Middle frontal gyrus (tissue), 1 donor: ENCODE measurements at regions not wholly inside any gene's neighbourhood (a gene's known extent, or its start where the extent isn't known, plus 50 kb on each side); places are given as distances from the start of the nearest gene placed in this dataset.
A peak's percentile ranks its signal among the peaks of the same experiment; 100 is the strongest.

Experiments used
- DNase-seq: peaks from one replicate; pipeline ENCODE4 v3.0.0-alpha.2; 2015; ENCODE audit warnings: low spot score; ENCODE audit errors: extremely low spot score

DNA sequence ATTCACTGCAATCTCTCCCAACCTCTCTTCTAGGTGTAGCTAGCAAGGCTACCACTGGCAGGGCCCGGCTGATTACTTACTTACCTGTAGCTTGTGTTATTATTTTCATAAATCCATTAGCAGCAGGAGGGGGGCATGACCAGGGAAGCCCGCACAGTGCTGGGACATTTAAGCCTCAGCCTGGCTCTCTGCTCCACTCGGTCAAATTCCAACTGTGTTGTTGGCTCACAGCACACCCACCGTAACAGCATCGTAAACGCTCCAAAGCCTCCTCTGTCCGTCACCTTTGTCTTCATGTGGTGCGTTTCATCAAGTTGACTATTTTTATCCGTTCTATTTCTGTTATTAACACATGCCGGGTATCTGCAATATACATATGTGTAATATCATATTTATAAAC, 264.7 kb downstream of the NSG2 start:
- no peak for DNase-seq

DNA sequence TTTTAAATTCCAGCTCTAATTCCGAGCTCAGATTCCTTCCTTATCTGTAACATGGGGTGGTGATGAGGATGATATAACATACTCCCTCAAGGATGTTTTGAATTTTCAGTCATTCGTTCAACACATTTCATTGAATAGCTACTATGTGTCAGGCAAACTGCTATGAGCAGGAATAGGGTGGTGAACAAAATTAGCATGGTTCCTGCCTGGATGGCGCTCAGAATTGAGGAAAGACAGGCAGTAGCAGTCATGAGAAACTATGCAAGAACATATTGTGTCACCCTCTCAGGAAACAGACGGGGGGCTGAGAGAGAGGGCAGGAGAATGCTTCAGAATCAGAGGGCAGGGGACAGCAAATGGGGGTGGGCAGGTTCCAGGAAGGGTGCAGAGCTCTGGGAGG, 265.2 kb downstream of the NSG2 start:
- no peak for DNase-seq

DNA sequence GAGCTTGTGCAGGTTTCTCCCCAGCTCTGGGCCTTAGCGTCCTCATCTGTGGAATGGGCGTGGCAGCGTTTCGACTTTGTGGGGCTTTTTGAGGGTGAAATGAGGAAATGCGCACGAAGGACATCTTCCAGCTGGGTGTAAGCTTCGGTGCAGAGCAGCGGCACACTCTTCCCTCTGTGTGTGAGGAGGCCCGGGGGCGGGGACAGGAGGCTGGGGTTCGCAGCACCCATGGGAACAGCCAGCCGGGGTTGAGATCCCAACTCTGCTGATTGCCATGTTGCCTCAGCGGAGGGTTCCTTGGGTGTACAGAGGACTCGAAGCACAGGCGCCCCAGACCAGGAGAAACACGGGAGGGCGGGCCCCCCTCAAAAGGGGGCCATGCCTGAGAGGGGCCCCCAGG, 265.6 kb downstream of the NSG2 start:
- DNase-seq: no peak

DNA sequence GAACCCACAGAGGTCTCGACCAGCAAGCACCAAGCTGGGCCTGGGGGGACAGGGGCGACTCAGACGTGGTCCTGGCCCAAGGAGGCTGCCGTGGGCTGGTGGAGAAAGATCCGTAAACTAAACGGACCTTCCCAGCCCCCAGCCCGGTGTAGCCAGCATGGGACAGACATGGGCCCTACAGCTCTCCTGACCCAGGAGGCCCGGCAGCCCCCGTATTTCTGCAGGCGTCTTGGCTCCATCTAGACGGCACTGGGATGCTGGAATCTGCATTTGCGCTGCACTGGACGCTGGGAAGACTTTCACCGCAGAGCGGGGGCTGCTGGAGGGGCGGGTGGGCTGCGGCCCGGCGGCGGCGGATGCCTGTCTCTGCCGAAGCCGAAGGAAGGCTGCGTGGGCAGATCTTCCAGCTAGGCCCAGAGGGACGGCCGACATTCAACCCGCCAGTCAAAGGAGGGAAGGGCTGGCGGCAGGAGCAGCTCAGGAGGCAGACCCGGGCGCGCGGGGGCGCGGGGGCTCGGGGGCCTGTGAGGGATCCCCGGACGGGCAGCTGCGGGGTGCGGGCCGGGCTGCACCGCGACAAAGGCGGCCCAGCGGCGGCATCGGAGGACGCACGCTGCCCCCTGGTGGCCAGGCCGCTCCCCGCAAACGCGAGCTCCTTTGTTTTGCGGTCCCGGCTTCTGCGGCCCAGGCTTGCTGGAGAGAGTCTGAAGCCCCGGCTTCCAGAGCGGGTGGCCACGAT, 266.2 kb downstream of the NSG2 start:
- peak; percentile 40 for DNase-seq

DNA sequence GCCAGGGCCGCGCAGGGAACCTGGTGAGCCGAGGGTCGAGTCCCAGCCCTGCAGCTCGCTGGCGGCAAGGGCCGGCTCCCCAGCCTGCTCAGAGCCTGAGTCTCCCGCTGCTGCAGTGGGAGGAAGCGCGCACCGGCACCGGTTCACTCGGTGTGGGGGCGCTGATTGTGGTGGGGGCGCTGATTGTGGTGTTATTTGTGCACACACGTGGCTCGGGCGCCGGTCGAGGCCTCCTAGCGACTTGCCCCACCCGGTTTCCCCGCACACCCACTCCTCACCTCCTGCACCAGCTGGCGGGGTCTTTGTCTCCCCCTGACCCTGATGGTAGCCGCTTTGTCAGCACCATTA, 266.7 kb downstream of the NSG2 start:
- no peak for DNase-seq

DNA sequence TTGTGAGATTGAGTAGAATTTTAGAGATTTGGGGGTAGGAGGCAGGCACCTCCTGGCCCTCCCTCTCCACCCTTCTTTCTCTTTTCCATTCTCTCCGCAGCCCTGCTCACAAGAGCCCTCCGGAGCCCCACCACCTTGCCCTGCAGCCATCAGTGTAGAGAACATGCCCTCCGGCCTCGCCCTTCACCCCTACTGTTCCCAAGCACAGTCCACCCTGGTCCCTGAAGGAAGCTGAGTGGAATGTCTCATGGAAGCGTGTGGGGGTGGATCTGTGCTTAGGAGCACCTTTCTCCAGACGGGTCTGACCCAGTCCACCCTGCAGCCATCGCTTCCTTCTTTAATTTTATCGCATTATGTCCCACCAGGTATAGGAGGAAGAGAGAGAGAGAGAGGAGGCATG, 267.1 kb downstream of the NSG2 start:
- no peak for DNase-seq

DNA sequence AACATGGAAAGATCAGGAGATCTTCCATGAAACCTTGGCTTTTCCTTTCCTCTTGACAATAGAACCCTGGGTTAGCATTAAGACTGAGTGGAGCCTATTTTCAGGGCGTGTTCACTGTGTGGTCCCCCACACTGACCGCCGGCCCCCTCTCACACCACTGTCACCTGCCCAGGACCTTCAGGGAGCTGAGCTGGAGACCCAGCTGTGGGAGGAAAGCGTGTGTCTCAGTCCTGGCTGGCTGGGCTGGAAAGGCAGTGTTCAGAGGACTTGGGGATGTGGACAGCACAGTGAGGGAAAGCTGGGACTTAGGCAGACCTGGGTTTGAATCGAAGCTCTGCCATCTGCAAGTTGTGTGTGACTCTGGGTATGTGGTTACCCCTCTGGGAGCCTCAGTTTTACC, 268.1 kb downstream of the NSG2 start:
- DNase-seq: no peak

DNA sequence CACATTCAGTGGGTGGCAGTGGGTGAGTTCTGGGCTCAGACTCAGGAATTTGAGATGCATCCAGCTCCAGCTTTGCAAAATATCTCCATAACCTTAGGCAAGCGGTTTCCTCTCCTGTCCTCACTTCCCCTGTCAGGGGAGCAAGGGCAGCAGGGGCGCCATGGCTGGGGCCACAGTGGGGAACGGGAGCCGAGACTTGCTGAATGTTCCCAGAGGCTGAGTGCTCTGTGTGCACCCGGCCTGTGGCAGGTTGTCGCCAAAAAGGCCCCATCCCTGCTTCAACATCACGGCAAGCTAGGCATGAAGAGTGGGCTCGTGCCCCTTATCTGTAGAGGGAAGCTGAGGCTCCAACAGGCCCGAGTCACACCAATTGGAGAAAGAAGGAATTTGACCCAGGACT, 268.8 kb downstream of the NSG2 start:
- no peak for DNase-seq

DNA sequence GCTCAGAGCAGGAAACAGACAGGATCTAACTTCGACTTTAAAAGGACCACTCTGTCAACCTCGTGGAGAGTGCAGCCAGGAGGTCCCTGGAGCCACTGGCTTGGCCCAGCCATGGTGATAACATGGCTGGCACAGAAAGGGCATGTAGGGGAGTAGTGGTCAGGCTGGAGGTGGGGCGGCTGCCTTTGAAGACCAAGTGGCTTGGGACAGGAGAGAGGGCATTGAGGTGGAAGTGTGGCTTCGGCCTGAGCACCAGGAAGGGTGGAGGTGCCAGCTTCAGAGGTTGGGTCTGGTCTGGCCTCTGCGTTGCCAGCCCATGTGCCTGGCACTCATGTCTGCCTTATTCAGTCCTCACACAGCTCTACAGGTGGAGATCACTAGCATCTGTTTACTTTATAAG, 270.0 kb downstream of the NSG2 start:
- no peak for DNase-seq

DNA sequence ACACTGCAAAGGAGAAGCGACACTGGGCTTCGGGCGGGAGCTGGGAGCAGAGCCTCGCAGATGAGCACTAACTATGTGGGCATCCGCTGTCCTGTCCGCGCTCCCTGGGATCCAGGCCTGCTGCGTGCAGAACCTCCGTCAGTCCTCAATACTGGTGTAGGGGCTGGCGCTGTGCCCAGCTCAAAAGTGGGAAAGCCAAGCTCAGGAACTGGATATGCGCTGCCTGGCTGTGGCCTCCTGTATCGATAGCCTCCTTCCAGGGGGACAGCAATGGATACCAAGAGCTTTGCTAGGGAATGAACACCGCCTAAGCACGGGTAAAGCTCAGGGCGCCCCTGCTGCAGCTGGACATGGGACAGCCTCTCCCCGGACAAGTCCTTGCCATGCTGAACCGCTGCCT, 270.4 kb downstream of the NSG2 start:
- no peak for DNase-seq

DNA sequence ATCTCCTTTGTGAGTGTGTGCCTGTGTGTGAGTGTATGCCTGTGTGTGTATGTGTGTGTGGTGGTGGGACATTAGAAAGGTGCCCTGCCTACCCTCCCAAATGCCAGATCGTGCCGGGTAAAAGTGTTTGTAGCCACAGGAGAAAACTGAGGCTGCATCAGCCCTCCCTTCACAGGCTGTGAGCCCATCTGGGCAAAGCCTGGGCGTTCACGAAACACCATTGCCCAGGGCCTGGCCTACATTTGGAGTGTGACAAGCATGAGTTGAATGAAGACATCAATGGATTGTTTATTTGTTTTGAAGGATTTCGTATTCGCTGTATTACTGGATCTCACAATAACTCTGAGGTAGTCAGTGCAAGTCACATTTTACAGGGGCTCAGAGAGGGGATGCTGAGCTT, 270.8 kb downstream of the NSG2 start:
- no peak for DNase-seq

DNA sequence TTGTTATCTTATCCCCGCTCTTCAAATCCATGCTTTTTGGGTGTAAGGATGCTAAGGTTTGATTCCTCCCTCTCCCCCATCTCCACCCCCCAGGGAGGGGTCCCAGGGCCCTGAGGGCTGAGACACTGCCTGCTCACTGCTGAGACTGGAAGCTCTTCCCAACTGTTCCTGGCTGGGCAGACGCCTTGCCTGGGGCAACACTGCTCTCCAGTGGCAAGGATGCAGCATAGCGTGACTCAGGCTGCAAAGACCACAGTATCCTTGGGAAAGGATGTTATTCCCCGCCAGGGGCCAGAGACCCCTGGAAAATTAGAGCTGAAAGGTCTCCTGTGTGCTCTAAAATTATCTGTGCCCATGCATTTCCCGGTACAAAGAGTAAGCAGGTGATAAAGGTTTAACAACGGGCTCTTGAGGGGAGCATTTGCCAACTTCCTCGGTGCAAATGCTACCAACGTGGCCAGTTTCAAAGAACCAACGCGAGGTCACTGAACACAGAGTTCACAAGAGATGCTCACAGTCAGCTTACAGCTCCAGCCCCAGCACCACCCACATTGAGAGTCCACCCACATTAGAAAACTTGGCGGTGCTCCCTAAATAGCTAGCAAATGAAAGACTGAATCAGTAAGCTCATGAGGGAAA, 271.9 kb downstream of the NSG2 start:
- DNase-seq: peak; percentile 47

DNA sequence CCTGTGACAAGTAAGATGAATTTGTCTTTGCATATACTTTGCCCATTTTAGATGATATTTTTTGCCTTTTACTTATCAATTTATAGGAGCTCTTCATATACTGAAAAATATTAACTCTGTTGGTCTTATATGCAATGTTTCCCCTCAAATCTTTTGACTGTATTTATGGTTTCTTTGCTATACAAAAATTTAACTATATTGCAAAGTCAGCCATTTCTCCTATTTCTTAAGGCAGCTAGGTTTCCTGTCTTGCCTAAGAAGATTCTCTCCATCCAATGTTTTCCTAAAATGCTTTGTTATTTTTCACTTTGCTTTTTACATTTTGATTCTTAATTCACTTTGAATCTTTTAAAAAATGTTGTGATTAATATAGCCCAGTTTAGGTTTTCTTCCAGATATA, 273.1 kb downstream of the NSG2 start:
- DNase-seq: no peak

DNA sequence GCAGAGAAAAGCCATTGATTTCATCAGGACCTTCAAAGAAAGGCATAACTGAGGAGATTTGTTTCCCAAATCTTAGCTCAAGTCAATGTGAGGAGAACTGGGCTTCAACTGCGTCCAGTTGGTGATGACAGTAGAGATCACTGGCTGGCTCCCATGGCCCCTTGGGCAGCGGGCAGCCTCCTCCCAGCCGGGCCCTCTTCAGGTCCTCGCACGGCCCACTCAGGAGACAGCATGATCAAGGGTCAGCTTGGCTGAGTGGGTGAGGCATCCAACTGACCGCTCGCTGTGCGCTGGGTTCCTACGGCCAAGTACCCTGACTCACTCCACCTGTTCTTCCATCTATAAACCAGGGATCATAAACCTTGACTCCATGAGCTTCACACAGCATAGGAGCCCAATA, 274.0 kb downstream of the NSG2 start:
- no peak for DNase-seq

DNA sequence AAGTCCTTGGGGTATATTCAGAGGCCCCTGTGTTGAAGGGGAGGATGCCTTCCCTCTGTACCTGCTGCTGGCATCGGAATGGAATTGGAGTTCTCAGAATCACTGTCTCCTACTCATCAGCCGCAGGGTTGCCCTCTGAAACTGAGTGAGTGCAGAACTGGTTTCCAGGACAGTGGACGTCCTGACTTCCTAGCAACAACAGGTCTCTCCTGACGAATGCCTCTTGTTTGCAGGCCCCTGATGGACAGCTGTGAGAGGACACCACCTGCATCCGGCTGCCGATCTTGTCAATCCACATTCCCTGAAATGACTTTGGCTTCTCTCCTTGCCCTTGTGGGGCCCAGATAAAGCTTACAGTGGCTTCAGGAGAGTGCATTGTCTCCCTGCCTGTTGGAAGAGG, 274.5 kb downstream of the NSG2 start:
- DNase-seq: no peak

DNA sequence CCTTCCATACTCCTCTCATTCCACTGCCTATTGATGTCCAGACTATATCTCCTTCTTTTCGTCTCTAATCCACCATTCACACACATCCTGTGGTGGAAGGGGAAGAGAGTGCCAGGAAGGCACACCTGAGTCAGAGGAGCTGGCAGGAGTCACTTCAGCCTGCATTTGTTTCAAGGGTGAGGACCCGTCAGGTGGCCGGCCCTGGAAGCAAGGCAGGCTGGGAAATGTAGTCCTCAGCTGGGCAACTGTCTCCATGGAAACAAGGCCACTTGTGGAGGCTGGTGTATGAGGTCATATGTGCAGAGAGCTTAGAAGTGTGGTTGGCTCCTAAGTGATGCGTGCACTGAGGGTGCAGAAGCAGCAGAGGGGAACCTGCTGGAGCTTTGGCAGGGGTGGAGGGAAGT, 278.4 kb downstream of the NSG2 start:
- no peak for DNase-seq

DNA sequence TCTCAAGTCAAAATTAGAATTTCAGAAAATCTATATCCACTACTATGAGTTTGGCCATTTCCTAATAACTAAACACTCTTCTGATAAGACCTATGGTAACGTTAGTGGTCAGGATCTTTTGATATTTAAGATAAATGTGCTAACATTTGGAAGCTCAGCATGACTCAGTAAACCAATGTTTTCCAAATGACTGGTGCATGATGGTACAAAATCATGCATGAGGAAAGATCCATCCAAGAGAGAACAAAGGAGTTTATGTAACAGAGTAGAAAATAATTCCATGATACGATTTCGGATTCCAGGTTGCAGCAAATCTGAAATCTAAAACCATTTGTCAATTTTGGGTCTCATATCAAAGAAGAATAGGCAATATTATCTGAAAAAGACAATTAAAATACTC, 279.2 kb downstream of the NSG2 start:
- DNase-seq: no peak

DNA sequence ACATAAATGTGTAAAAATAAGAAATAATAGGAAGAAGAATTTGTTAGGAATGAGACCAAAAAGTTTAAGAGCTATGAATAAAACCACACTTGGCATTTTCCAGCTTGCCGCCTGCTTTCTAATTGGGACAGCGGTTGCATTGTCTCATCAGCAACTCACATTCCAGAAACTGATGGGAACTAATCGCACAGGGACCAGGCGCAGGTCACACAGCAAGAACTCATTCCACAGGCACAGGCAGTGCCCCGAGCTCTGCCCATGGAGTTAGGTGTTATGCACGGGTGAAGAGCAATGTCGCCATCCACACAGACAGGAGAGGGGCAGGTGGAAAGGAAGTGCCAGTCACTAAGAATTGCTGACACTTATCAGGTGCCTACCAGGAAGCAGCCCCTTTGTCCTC, 279.9 kb downstream of the NSG2 start:
- no peak for DNase-seq

DNA sequence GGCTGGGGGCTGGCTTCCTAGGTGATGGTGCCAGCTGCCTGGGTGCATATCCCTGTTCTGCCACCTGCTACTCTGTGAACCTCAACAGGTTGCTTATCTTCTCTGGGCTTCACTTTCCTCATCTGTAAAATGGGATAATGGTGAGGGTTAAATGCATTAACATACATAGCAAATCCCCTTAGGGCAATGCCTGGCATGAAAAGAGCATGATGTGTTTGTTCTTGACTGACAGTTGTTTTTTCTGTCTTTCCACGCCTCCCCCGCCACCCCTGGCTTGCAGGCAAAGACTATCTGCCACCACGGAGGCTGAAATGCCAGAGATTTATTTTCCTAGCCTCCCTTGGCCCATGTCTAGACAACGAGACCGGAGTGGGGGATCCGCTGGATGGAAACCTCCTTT, 280.5 kb downstream of the NSG2 start:
- no peak for DNase-seq

DNA sequence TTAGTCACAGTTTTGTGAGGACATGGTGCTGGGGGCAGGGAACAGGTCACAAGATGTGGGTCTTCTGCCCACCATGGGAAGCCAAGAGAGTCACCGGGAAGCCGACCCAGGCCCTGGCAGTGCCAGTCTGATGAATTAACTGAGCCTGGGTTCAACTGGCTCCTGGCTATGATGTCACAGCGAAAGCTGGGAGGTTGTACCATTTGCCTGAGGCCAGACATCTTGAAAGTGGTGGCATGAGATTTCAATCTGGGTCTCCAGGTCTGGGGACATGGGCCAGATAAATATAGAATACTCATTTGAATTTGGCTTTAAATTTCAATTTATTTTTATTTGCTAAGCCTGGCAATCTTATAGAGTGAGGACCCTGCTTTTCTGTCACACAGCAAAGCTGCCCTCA, 280.9 kb downstream of the NSG2 start:
- DNase-seq: no peak

DNA sequence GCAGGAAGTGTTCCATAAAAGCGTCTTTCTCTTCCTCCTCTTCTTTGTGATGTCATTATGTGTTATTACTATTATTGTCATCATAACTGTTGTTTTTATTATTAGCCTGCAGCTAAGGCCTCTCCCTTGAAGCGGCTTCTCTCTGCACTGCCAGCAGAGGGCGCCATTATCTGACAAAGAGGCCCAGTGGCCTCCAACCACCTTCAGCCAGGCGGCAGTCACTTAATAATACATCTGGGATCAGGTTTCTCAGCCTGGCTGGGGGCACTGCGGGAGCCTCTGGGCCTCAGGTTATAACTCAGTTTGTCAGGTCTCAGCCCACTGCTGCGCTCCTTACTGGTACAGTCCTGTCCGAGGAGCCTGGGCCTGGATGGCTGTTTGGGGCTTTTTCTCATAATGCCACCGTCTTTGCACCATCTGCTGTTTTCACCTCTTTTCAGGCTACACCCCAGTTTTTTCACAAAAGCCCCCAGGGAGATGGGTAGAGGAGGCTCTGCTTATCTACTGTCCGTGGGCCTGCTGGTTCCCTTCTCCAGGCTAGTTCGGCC, 281.9 kb downstream of the NSG2 start:
- no peak for DNase-seq

DNA sequence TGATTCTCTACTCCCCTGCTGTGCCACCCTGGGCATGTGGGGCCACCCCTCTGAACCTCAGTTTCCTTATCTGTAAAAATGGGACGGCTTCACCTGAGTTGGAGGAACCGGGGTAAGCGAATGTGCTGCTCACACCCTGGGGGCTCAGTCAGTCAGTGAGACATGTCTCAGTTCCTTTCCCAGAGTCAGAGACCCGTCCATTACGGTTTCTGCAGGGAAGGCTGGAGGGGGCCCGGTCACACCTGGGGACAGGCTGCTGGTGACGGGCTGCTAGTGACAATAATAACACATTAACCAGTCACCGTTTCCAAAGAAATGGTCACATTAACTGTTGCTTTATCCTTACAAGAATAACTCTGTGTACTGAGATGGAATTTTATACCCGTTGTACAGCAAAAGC, 282.4 kb downstream of the NSG2 start:
- DNase-seq: no peak

DNA sequence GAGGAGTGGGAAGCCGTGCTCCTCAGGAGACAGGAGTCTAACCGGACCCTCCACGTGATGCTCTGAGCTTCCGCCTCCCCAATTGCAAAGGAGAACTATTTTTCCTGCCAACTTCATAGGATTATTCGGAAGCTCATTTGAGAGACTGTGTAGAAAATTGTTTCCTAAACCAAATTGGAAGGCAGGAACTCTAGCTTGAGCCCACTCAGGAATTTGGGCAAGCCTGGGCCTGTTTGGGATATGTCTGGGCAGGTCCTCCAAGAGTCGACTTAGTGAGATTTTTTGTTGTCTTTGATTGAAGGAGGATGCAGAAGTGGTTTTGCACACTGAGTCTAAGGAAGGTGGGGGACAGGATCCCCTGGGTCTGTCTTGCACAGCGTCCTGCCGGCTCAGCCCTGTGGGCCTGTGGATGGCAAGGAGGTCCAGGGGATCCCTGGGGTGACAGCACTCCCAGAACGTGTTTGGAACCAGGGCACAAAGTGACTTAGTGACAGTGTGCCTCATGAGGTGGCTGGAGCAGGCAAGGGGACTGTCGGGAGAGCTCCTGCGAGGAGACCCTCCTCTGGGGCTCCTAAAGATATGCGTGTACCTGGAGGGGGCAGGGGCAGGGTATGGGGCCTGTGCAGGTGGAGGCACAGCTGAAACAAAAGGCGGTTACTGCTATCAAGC, 283.3 kb downstream of the NSG2 start:
- no peak for DNase-seq
